HG03469 (cell line): ENCODE measurements at regions not wholly inside any gene's neighbourhood (a gene's known extent, or its start where the extent isn't known, plus 50 kb on each side); places are given as distances from the start of the nearest gene placed in this dataset.
"Not testable (repeated sequence)": the region's sequence is repeated elsewhere in the genome, so short reads cannot be mapped to it uniquely, and the experiment has no call there.

Experiments
- ATAC-seq: cut with Tn5 transposase; IDR thresholded peaks from one replicate; pipeline ENCODE4 v1.9.1; 2021; ENCODE audit warnings: mild to moderate bottlenecking, moderate library complexity, moderate number of reproducible peaks; ENCODE audit not compliant: unreplicated experiment

DNA sequence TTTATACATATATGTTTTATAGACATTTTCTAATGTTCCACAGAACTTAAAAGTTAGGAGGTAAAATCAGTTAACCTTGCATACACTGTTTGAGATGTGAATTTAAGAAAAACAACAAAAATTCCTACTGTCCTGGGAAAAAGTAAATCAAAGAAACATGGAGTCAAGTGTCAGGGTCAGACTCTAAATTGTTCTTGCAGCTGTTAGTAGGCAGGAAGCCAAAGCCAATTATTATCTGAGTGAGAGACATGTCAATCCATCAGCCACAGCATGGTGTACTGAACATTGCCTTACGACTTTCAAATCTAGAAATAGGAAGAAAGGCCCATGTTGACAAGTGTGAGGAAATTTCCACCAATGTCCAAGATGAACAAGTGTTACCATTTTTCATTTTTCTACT lies 461.2 kb upstream of the MBL2 start:
- ATAC-seq, result no peak

- no peak for ATAC-seq
Measured at GRCh38 chr10:53230651-53231050, 458.1 kb upstream of the MBL2 start.

DNA sequence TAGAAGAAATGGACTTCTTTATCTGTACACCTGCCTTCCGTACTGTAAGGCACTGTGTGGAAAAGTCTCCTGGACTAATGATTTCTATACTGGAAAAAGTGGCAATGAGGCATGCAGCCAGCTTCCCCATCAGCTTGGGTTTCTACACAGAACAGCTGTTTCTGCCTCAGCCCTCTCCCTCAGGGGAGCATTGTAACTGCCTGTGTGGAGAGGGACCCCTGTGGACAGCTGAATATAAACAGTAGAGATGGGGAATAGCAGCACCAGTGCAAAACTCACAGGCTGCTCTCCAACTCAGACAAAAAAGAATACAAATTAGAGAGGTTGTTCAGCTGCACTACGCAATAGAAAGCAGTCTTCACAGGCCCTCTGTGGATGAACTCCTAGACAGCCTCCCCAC lies 451.3 kb upstream of the MBL2 start:
- ATAC-seq, result no peak

DNA sequence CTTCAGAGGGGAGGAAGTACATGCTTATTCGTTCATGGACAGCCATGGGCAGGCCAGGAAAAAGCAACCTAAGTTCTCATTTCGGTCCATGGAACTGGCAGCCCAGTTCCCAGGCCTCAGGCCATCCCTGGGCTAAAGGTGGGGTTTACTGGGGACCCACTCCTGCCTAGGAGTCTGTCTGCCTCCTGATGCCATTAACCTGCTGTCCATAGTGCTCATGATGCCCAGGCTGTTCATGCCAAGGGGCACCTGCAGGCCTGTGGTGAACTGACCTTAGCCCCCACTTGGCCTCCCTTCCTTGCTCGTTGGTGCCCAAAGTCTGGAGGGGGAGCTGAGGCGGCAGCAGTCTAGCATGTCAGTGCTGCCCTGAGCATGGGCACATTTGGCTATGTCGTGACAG lies 450.2 kb upstream of the MBL2 start:
- no peak for ATAC-seq

- no peak for ATAC-seq
Measured at GRCh38 chr10:53209944-53210611, 437.5 kb upstream of the MBL2 start.

DNA sequence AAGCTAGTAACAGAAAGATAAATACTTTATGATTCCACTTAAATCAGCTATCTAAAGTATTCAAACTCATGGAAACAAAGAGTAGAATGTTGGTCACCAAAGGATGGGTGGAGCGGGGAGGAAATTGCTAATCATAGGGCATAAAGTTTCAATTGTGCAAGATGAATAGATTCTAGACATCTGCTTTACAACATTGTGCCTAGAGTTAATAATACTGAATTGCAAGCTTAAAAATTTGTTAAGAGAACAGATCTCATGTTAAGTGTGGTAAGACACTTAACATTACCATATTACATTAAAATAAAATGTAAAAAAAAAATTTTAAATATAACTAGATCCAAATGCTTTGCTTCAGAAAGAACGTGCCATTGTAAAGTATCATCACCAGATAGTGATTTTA lies 411.1 kb upstream of the MBL2 start:
- no peak for ATAC-seq

DNA sequence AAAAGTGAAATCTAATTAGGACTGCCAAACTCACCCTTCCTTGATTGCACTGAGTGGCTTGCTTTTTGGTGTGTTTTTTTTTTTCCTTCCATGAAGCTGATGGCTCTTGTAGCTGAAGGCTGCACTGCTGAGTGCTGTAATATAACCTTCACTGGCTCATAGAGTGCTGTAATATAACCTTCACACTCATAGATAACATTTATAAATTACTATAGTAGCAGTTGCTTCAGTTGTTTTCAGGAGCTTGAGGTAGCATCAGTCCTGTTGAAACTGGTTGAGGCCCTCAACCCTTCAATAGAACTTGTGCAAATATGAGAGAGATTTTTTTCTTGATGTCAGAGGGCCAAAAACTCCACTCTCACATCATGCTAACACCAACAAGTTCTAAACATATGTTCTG lies 404.9 kb upstream of the MBL2 start:
- no peak for ATAC-seq

GRCh38 chr10:53166325-53166724 lies 393.7 kb upstream of the MBL2 start:
- ATAC-seq, result no peak

DNA sequence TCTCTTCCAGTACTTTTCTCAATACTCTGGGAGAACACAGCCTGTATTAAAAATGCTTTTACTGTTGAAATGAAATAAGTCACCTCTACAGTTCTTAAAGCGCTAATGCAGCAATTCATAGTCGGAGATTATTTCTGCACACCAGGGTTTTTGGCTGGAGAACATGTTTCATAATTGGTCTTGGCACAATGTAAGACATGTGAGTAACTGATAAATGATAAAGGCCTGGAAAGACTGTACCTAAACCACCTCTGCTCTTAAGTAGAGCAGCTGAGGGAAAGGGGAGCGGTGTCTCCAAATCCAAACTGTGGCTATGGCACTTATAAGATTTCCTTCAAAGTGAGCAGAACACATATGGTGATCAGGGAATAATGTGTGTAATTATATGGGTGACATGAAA lies 390.3 kb upstream of the MBL2 start:
- no peak for ATAC-seq

DNA sequence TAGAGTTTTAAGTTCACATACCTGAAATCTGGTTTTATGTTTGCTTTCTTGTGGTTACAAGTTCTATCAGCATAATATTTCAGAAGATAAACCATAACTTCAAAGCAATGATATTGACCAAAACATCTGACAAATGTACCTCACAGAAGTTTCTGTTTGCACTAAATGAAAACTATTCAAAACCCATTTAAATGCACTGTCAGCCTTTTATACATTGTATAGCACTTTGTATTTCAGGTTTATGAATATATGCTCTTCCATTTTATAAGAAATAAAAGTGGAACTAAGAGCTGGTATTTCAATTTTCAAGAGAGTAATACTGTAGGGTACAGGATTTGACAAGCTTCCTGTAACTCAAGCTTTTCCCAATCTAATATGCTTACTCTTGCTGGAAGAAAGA lies 388.6 kb upstream of the MBL2 start:
- no peak for ATAC-seq

- ATAC-seq, result not testable (repeated sequence)
Measured at GRCh38 chr10:53155674-53156073, 383.1 kb upstream of the MBL2 start.

- ATAC-seq, result no peak
Measured at GRCh38 chr10:53153831-53154230, 381.2 kb upstream of the MBL2 start.

GRCh38 chr10:53140506-53140905 lies 367.9 kb upstream of the MBL2 start:
- ATAC-seq, result no peak

DNA sequence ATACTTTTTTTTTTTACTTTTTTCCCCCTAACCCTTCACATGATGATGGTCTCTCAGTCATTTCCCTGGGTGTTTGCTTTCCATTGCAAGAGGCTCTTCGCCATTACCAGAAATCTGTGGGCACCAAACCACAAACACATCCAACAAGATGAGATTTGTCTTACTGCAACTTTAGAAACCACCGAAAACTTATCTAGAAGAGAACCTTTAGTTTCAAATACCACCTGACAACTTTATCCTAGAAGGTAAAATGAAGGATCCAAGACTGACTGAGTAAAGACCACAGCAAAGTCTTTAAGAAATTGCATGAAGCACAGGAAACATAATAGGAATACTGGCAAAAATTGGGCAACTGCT lies 363.3 kb upstream of the MBL2 start:
- no peak for ATAC-seq

DNA sequence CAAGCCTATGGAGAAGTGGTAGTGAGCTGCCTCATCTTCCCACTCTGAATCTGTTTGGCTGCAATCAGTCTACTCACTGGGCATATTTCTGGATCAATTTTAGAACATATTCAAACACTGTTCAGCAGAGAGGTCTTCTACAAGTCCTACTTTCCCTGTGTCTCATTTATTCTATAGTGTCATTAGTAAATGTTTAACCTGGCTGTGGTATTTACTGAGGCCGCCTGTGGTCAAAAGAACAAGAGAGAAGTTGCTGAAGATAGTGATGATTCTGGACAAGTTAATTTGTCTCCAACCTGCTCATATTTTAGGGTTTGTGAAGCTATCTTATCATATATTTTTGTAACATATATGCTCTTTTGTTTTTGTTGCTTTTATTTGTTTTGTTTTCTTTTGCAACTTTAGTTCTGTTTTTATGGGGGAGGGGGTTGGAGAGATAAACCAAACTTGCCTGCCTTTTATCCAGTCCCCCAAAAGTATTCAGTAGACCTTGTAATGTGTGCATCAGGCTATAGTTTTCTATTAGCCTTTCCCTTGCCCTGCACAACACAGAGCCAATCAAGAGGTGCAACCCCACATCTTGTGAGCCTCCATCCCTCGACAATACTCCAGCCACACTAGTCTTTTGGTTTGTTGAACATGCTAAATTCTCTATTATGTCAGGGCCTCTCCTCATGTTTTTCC lies 362.8 kb upstream of the MBL2 start:
- peak; percentile 68 for ATAC-seq

DNA sequence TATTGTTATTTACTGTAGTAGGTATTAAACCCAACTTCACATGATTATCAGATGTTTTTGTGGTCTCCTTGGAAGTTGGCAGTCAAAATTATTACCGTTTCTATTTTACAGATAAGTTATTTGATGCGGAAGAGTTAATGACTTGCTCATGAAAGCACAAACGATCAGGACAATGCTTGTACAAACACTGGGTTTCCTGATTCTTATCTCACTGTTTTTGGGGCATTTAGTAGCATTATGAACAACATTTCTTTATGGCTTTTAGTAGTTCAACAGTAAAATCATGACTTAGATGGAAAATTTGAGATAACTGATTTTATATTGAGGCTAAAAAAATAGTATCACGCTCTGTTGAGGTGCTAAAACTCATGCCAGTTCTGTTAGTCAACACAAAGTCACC lies 361.5 kb upstream of the MBL2 start:
- no peak for ATAC-seq

DNA sequence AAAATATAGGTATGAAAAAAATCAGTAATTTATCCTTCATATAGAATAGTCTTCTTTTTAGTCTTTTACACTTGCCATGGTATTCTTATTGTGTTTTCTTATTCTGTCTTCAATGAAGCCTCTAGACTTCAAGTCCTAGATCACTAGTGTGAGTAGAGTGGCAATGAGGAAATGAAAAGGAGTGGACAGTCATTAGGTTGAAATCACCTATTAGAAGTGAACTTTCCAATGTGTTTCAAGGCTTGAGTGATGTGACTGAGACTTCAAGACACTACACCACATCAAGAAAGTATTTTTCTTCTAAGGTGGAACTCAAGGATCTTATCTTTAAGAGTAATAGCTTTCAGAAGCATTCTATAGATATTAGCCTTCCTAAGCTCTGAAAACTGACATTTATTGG lies 357.8 kb upstream of the MBL2 start:
- ATAC-seq, result no peak

GRCh38 chr10:53127686-53128085 lies 355.1 kb upstream of the MBL2 start:
- no peak for ATAC-seq

- no peak for ATAC-seq
Measured at GRCh38 chr10:53123311-53123710, 350.7 kb upstream of the MBL2 start.

DNA sequence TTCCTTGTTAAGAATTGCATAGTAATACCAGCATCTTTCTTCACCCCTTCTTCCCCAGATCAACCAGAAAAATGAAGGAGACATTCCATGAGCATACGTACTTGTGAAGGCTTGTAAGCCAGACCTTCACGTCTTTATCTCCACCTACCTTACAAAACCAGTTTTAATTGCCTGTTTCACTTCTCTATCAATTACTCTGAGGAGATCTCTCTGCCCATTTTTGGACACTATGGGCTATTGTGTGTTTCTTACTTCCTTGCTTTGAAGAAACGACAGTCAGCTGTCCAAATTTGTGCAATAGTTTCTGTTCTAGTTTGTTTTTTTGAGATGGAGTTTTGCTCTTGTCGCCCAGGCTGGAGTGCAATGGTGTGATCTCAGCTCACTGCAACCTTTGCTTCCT lies 349.7 kb upstream of the MBL2 start:
- no peak for ATAC-seq

GRCh38 chr10:53115660-53116059 lies 343.1 kb upstream of the MBL2 start:
- ATAC-seq, result no peak

- ATAC-seq, result no peak
Measured at GRCh38 chr10:53111529-53111928, 338.9 kb upstream of the MBL2 start.

DNA sequence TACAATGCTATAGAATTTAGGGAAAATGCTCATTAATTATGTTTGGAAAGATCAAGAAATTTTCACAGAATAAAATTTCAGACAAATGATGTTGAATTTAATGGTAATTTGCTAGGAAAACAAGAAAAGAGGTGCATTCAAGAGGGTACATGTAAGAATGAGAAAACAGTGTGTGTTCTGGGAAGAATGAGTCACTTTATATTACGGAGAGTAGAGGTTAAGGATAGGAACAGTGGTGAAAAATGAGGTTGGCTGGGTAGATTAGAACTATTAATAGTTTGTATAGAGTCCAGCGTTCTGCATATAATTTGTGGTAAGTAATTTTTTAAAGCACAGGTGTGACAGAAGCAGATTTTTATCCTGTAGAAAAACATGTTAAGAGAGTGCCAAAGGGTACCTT lies 336.7 kb upstream of the MBL2 start:
- no peak for ATAC-seq
